Gastroesophageal sphincter (tissue), 4 donors: ENCODE measurements at regions not wholly inside any gene's neighbourhood (a gene's known extent, or its start where the extent isn't known, plus 50 kb on each side); places are given as distances from the start of the nearest gene placed in this dataset.
"Not testable (repeated sequence)": the region's sequence is repeated elsewhere in the genome, so short reads cannot be mapped to it uniquely, and the experiment has no call there.

Source experiments
- ATAC-seq: fragments of 150-250 bp; one replicate; pipeline ENCODE4 v1.9.1; 2016; ENCODE audit warnings: mild to moderate bottlenecking, moderate library complexity
- H3K27ac ChIP-seq, 4 donors: fragments of 200-600 bp; sonication (generic) in 3 of 4; 1 replicate in 3 of 4; 2 replicates in 1 of 4; pipeline ENCODE4 v1.5.1; 2016 to 2019
- H3K27me3 ChIP-seq: fragments of 200-600 bp; sonication (generic); one replicate; pipeline ENCODE4 v1.5.1; 2019
- H3K36me3 ChIP-seq, 2 donors: fragments of 200-600 bp; sonication (generic); one replicate each; pipeline ENCODE4 v1.5.1; 2019; ENCODE audit warnings: control low read depth in 1 of 2
- H3K4me1 ChIP-seq, 3 donors: fragments of 200-600 bp; sonication (generic); 1 replicate in 2 of 3; 2 replicates in 1 of 3; pipeline ENCODE4 v1.5.1; 2016 to 2019; ENCODE audit warnings: control low read depth in 2 of 3
- H3K4me3 ChIP-seq, 2 donors: fragments of 200-600 bp; sonication (generic); one replicate each; pipeline ENCODE4 v1.5.1; 2019; ENCODE audit warnings: mild to moderate bottlenecking in 1 of 2, moderate library complexity in 1 of 2
- H3K9me3 ChIP-seq, 3 donors: fragments of 200-600 bp; sonication (generic); one replicate each; pipeline ENCODE4 v1.5.1; 2017 to 2019; ENCODE audit warnings: control low read depth in 2 of 3
- EP300 ChIP-seq: sonication (generic); formaldehyde crosslinking; IDR thresholded peaks from one replicate; pipeline ENCODE4 v1.6.1; 2017; ENCODE audit warnings: antibody characterized with exemption, mild to moderate bottlenecking
- POLR2A ChIP-seq, 2 donors: fragments of 450-650 bp; IDR thresholded peaks; one replicate each; pipeline ENCODE4 v1.6.1; 2017; ENCODE audit warnings: antibody characterized with exemption in 2 of 2, mild to moderate bottlenecking in 2 of 2, moderate library complexity in 1 of 2
- POLR2AphosphoS5 ChIP-seq: sonication (generic); formaldehyde crosslinking; IDR thresholded peaks from one replicate; pipeline ENCODE4 v1.6.1; 2017; ENCODE audit warnings: antibody characterized with exemption
- WGBS, 2 donors: methylation state at CpG; one replicate each; pipeline ENCODE4 v1.1.5; 2018; ENCODE audit warnings: low coverage in 1 of 2; 5-methylcytosine and 5-hydroxymethylcytosine counted together
- TF ChIP-seq, protein P1 (sequence below), 4 experiments: fragments of 200-600 bp in 2 of 4; fragments of 450-650 bp in 2 of 4; sonication (generic) in 1 of 4; IDR thresholded peaks; one replicate each; pipeline ENCODE4 v1.5.1; 2017 to 2019; ENCODE audit warnings: antibody characterized with exemption in 4 of 4, mild to moderate bottlenecking in 2 of 4, moderate library complexity in 2 of 4

DNA sequence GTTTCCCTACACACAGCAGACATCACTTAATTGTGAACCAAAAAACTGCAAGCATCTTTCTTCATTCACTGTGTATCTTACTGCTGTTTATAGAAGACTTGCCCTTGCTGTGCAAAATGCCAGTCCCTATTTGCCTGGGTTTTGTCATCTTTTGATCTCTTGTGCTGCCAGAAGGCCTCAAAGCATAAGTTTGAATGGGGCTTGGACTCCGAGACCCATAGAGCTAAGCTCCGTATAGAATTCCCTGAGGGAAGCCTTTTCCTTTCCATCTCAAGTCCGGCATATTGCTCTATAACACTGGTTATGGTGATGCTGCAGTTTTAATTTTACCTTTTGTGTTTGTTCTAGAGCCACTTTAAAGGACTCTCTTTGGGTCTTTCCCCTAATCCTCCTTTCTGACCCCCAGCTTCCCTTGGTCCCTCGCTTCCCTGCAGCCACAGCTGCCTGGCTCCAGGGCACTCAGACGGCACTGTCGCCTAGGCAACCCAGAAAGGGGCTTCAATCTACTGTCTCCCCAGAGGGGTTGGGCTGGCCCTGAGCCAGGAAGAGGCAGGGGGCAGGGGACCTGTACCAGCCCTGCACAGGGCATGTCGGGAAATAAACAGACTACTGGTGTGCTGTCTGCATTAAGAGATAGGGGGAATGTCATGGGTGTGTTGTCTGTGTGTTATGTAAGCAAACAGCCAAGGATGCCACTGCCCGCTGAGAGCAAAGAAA, 73.4 kb upstream of the MELK start:
- WGBS, 2 donors = 67 to 83% methylated on average over 1 to 5 of the region's 8 CpGs
- Histone ChIP-seq H3K36me3 (no peaks in the 10 kb centered on the region), H3K4me3 (no peak overlapping the region), H3K27me3 (no peaks in the 10 kb centered on the region), H3K27ac (no peak overlapping the region), H3K4me1 (no peaks in the 10 kb centered on the region), H3K9me3 (no peaks in the 10 kb centered on the region)
- no peak for TF ChIP-seq POLR2A (IDR thresholded peaks at IDR 0.05)
- no peak for TF ChIP-seq EP300
- TF ChIP-seq, protein P1, sequence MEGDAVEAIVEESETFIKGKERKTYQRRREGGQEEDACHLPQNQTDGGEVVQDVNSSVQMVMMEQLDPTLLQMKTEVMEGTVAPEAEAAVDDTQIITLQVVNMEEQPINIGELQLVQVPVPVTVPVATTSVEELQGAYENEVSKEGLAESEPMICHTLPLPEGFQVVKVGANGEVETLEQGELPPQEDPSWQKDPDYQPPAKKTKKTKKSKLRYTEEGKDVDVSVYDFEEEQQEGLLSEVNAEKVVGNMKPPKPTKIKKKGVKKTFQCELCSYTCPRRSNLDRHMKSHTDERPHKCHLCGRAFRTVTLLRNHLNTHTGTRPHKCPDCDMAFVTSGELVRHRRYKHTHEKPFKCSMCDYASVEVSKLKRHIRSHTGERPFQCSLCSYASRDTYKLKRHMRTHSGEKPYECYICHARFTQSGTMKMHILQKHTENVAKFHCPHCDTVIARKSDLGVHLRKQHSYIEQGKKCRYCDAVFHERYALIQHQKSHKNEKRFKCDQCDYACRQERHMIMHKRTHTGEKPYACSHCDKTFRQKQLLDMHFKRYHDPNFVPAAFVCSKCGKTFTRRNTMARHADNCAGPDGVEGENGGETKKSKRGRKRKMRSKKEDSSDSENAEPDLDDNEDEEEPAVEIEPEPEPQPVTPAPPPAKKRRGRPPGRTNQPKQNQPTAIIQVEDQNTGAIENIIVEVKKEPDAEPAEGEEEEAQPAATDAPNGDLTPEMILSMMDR (IDR thresholded peaks at IDR 0.05) = no peak
- no peak for TF ChIP-seq POLR2AphosphoS5
- ATAC-seq = no peak

DNA sequence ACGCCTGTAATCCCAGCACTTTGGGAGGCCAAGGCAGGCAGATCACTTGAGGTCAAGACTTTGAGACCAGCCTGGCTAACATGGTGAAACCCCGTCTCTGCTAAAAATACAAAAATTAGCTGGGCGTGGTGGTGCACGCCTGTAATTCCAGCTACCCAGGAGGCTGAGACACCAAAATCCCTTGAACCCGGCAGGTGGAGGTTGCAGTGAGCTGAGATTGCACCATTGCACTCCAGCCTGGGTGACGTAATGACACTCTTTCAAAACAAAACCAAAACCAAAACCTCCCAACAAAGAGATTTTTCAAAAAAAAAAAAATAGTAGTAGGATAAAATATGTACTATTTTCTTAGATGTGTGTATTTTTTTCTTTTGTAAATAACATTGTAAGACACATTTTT, 79.1 kb upstream of the MELK start:
- 82 to 89% methylated on average over 4 to 6 of the region's 6 CpGs for WGBS, 2 donors
- not testable (repeated sequence) for H3K27ac ChIP-seq, H3K27me3 ChIP-seq, H3K9me3 ChIP-seq, ATAC-seq, H3K36me3 ChIP-seq, H3K4me3 ChIP-seq, H3K4me1 ChIP-seq

DNA sequence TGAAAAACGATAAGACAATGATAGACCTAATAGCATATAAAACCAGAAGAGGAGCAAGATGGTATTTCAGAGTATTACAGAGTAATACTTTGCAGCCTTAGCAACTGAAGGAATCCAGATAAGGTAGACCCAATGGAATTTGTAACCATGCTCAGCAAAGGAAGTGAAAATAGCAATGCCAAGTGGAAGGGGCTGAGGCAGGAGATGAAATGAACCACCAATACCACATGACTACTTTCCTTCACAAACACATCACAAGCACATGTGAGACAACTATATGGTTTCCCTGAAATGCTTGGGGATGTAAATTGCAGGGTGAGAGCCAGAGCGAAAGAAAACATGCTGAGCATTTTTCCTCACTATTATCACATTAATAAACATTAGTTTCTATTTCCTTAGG, 79.8 kb upstream of the MELK start:
- H3K4me1 ChIP-seq = peaks cover 4 to 13% (median 12%) of the 10 kb centered on the region in 3 donors
- 74 to 88% methylated on average over 1 to 2 of the region's 2 CpGs for WGBS, 2 donors
- no peaks in the 10 kb centered on the region for H3K27me3 ChIP-seq
- no peak for TF ChIP-seq POLR2A (IDR thresholded peaks at IDR 0.05)
- no peak for TF ChIP-seq POLR2AphosphoS5
- TF ChIP-seq EP300 = no peak
- TF ChIP-seq, protein P1 (IDR thresholded peaks at IDR 0.05) = no peak
- ATAC-seq = no peak
- H3K9me3 ChIP-seq = no peaks in the 10 kb centered on the region
- no peak overlapping the region for H3K27ac ChIP-seq
- H3K4me3 ChIP-seq = no peak overlapping the region
- H3K36me3 ChIP-seq = no peaks in the 10 kb centered on the region

DNA sequence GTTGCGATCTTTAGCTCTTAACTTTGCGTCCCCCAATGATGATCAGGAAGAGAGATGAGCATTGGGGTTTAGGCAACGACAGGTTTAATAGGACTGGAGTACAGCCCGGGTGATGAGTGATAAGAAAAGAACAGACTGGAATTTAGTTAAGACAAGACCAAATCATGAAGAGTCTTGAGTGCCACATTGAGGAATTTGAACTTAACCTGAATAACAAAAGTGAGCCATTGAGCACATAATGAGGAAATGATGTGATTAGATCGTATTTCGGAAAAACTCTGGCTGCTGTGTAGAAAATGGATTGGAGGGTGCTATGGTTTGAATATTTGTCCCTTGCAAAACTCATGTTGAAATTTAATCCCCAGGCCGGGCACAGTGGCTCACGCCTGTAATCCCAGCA, 83.2 kb upstream of the MELK start:
- H3K4me1 ChIP-seq = peaks cover 7 to 35% (median 20%) of the 10 kb centered on the region in 3 donors
- peak overlapping the region in 1 of 4 donors; percentile 91 for H3K27ac ChIP-seq
- no peak for TF ChIP-seq EP300
- TF ChIP-seq, protein P1 (IDR thresholded peaks at IDR 0.05) = no peak
- no peak for TF ChIP-seq POLR2A (IDR thresholded peaks at IDR 0.05)
- no peak for TF ChIP-seq POLR2AphosphoS5
- H3K27me3 ChIP-seq = no peaks in the 10 kb centered on the region
- no peaks in the 10 kb centered on the region for H3K36me3 ChIP-seq
- H3K9me3 ChIP-seq = no peaks in the 10 kb centered on the region
- ATAC-seq = no peak
- WGBS, 2 donors = 94 to 97% methylated on average over 8 of the region's 8 CpGs
- no peak overlapping the region for H3K4me3 ChIP-seq

DNA sequence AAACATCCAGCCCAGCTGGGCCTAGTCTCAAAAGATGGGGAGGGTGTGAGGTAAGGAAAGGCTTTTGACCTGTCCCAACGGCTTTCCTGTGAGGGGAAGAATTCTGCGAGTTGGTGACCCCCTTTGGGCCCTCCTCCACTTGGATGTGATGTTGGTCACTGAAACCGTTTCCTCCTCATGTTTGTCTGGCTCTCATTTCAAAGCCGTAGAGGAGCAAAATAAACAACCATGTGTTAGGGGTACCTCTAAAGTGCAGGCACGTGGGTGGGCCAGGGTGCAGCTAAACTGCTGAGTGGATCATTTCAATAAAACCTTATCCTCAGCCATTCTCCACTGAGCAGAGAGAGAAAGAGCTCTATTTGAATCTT, 84.3 kb upstream of the MELK start:
- Histone ChIP-seq H3K36me3 (no peaks in the 10 kb centered on the region), H3K4me1 (peaks cover 7 to 45% (median 20%) of the 10 kb centered on the region in 3 donors), H3K4me3 (peak overlapping the region; percentile 35 to 96), H3K27me3 (no peaks in the 10 kb centered on the region), H3K27ac (peak overlapping the region; percentile 84 to 96 (median 91)), H3K9me3 (no peaks in the 10 kb centered on the region)
- ATAC-seq = no peak
- TF ChIP-seq EP300 (no peak), POLR2AphosphoS5 (no peak), POLR2A (IDR thresholded peaks at IDR 0.05) (no peak)
- TF ChIP-seq, protein P1 (IDR thresholded peaks at IDR 0.05) = no peak
- 3% methylated on average over 5 of the region's 5 CpGs; no CpG with 5 or more reads in 1 of the 2 donors for WGBS, 2 donors
